Stimulated activated CD8-positive, alpha-beta memory T cell treated with anti-CD3 and anti-CD28 coated beads, Interleukin-15, amount 100 ng/mL, for 24 hours (primary cell): ENCODE measurements at regions not wholly inside any gene's neighbourhood (a gene's known extent, or its start where the extent isn't known, plus 50 kb on each side); places are given as distances from the start of the nearest gene placed in this dataset.

Experiments
- DNase-seq: peaks from one replicate; pipeline ENCODE4 v3.0.0-alpha.2; 2020; ENCODE audit warnings: low read depth

GRCh38 chr17:33778505-33779233 is 476.4 kb upstream of the CCL2 start:
- DNase-seq: no peak

- no peak for DNase-seq
Observed at GRCh38 chr17:33779234-33779591, 475.9 kb upstream of the CCL2 start.

- no peak for DNase-seq
Observed at GRCh38 chr17:33785281-33785680, 469.8 kb upstream of the CCL2 start.

- DNase-seq: no peak
Observed at GRCh38 chr17:33786478-33786877, 468.6 kb upstream of the CCL2 start.

- DNase-seq: no peak
Observed at GRCh38 chr17:33789658-33790057, 465.4 kb upstream of the CCL2 start.

- no peak for DNase-seq
Observed at GRCh38 chr17:33797181-33797580, 457.9 kb upstream of the CCL2 start.

GRCh38 chr17:33798308-33798707 is 456.8 kb upstream of the CCL2 start:
- no peak for DNase-seq

GRCh38 chr17:33802349-33803198 is 452.5 kb upstream of the CCL2 start:
- no peak for DNase-seq

GRCh38 chr17:33803199-33803685 is 451.8 kb upstream of the CCL2 start:
- DNase-seq: no peak

GRCh38 chr17:33803686-33804085 is 451.4 kb upstream of the CCL2 start:
- no peak for DNase-seq

GRCh38 chr17:33804401-33804800 is 450.7 kb upstream of the CCL2 start:
- no peak for DNase-seq

- no peak for DNase-seq
Observed at GRCh38 chr17:33806631-33807030, 448.5 kb upstream of the CCL2 start.

GRCh38 chr17:33809748-33810147 is 445.3 kb upstream of the CCL2 start:
- DNase-seq: no peak

GRCh38 chr17:33811004-33811760 is 443.9 kb upstream of the CCL2 start:
- DNase-seq: no peak

GRCh38 chr17:33811984-33812577 is 443.0 kb upstream of the CCL2 start:
- no peak for DNase-seq

GRCh38 chr17:33814852-33815251 is 440.2 kb upstream of the CCL2 start:
- no peak for DNase-seq

GRCh38 chr17:33816036-33816435 is 439.0 kb upstream of the CCL2 start:
- no peak for DNase-seq

GRCh38 chr17:33816842-33817617 is 438.1 kb upstream of the CCL2 start:
- no peak for DNase-seq

- DNase-seq: no peak
Observed at GRCh38 chr17:33819539-33819938, 435.5 kb upstream of the CCL2 start.

GRCh38 chr17:33832262-33832661 is 422.8 kb upstream of the CCL2 start:
- DNase-seq: no peak

- no peak for DNase-seq
Observed at GRCh38 chr17:33837281-33837680, 417.8 kb upstream of the CCL2 start.
